RWPE2 (cell line): ENCODE measurements at regions not wholly inside any gene's neighbourhood (a gene's known extent, or its start where the extent isn't known, plus 50 kb on each side); places are given as distances from the start of the nearest gene placed in this dataset.

Experiments used
- ATAC-seq: fragments of 200-7000 bp; cut with Tn5 transposase; 3 replicates; pipeline ENCODE4 v1.9.1; 2021; ENCODE audit warnings: low read depth
- DNase-seq: peaks from one replicate; pipeline ENCODE4 v3.0.0-alpha.2; 2020; ENCODE audit warnings: low spot score
- H3K27ac ChIP-seq: fragments of 450-650 bp; 2 replicates; pipeline ENCODE4 v1.5.1; 2017; ENCODE audit warnings: mild to moderate bottlenecking; ENCODE audit not compliant: poor library complexity, severe bottlenecking
- H3K27me3 ChIP-seq: fragments of 250-450 bp; sonication (Bioruptor Pico); 2 replicates; pipeline ENCODE4 v1.5.1; 2021; ENCODE audit warnings: mild to moderate bottlenecking, moderate library complexity; ENCODE audit not compliant: insufficient read depth, poor library complexity, severe bottlenecking
- H3K36me3 ChIP-seq: fragments of 250-450 bp; sonication (Bioruptor Pico); 2 replicates; pipeline ENCODE4 v1.5.1; 2020; ENCODE audit warnings: low read depth, mild to moderate bottlenecking, moderate library complexity
- H3K4me1 ChIP-seq: fragments of 250-450 bp; sonication (Bioruptor Pico); 2 replicates; pipeline ENCODE4 v1.5.1; 2021; ENCODE audit warnings: mild to moderate bottlenecking, moderate library complexity; ENCODE audit not compliant: insufficient read depth, poor library complexity, severe bottlenecking
- H3K4me3 ChIP-seq: fragments of 250-450 bp; sonication (Bioruptor Pico); 2 replicates; pipeline ENCODE4 v1.5.1; 2021; ENCODE audit warnings: mild to moderate bottlenecking, moderate library complexity; ENCODE audit not compliant: severe bottlenecking
- H3K9me3 ChIP-seq: fragments of 250-450 bp; sonication (Bioruptor Pico); 2 replicates; pipeline ENCODE4 v1.5.1; 2021; ENCODE audit warnings: mild to moderate bottlenecking, moderate library complexity; ENCODE audit not compliant: severe bottlenecking
- TF ChIP-seq, protein P1 (sequence below): fragments of 450-650 bp; IDR thresholded peaks from one replicate; pipeline ENCODE4 v1.5.1; 2017; ENCODE audit warnings: mild to moderate bottlenecking, moderate library complexity; ENCODE audit not compliant: poor library complexity, severe bottlenecking

DNA sequence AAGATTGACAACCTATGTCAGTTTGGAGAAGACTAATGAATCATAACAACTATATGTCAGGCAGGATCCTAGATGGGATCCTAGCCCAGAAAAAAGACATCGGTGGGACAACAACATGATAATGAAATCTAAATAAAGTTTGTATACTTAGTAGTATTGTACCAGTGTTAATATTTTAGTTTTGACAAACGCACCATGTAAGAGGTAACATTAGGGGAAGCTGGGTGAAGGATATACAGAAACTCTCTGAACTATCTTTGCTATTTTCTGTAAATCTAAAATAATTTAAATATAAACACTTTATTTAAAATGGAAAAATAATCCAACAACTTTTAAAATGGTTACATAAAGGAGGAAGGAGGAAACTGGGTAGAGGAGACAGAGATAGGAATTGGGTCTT is 105.6 kb upstream of the AP1S2 start:
- Histone ChIP-seq H3K36me3 (no peaks in the 10 kb centered on the region), H3K27me3 (no peaks in the 10 kb centered on the region), H3K9me3 (no peaks in the 10 kb centered on the region), H3K27ac (no peak overlapping the region), H3K4me1 (peaks cover 6% of the 10 kb centered on the region), H3K4me3 (no peak overlapping the region)
- ATAC-seq = no peak
- TF ChIP-seq, protein P1, sequence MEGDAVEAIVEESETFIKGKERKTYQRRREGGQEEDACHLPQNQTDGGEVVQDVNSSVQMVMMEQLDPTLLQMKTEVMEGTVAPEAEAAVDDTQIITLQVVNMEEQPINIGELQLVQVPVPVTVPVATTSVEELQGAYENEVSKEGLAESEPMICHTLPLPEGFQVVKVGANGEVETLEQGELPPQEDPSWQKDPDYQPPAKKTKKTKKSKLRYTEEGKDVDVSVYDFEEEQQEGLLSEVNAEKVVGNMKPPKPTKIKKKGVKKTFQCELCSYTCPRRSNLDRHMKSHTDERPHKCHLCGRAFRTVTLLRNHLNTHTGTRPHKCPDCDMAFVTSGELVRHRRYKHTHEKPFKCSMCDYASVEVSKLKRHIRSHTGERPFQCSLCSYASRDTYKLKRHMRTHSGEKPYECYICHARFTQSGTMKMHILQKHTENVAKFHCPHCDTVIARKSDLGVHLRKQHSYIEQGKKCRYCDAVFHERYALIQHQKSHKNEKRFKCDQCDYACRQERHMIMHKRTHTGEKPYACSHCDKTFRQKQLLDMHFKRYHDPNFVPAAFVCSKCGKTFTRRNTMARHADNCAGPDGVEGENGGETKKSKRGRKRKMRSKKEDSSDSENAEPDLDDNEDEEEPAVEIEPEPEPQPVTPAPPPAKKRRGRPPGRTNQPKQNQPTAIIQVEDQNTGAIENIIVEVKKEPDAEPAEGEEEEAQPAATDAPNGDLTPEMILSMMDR = no peak
- DNase-seq = no peak

DNA sequence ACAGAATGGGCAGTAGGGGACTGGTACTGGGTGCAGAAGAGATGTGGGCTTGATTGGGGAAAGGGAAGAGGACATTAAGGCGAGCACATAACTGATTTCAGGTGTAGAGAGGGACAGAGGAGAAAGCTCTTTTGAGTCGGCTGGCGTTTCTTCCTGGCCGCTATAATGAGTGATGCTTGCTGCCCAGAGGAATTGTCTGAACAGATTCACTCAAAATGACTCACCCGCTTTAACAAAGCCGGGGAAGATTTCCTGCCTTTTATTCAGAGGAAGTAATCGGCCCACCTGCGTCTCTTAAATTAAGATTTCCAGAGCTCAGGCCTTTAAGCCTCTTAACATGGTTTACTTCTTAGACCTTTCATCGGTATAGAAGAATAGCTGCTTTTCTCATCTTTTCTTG is 102.1 kb upstream of the AP1S2 start:
- Histone ChIP-seq H3K36me3 (no peaks in the 10 kb centered on the region), H3K27me3 (no peaks in the 10 kb centered on the region), H3K9me3 (no peaks in the 10 kb centered on the region), H3K4me3 (no peak overlapping the region), H3K4me1 (peaks cover 6% of the 10 kb centered on the region), H3K27ac (peak overlapping the region; percentile 78)
- TF ChIP-seq, protein P1 = no peak
- DNase-seq (no peak), ATAC-seq (peak; percentile 91)

DNA sequence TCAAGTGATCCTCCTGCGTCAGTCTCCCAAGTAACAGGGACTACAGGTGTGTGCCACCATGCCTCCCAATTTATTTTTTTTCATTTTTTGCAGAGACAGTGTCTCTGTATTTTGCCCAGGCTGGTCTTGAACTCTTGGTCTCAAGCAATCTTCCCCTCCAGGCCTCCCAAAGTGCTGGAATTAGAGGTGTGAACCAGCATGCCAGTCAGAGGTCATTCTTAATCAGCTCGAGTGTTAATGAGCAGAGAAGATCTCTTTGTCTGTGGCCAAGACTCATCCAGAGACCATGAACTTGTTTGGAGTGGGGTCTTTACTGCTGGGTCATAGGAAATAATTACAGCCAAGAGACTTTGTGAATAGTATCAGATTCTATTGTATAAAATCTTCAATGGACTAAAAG is 99.2 kb upstream of the AP1S2 start:
- ATAC-seq = no peak
- H3K4me3 ChIP-seq = no peak overlapping the region
- peaks cover 6% of the 10 kb centered on the region for H3K4me1 ChIP-seq
- H3K9me3 ChIP-seq = no peaks in the 10 kb centered on the region
- no peaks in the 10 kb centered on the region for H3K27me3 ChIP-seq
- no peak for DNase-seq
- H3K36me3 ChIP-seq = no peaks in the 10 kb centered on the region
- TF ChIP-seq, protein P1 = no peak
- no peak overlapping the region for H3K27ac ChIP-seq

DNA sequence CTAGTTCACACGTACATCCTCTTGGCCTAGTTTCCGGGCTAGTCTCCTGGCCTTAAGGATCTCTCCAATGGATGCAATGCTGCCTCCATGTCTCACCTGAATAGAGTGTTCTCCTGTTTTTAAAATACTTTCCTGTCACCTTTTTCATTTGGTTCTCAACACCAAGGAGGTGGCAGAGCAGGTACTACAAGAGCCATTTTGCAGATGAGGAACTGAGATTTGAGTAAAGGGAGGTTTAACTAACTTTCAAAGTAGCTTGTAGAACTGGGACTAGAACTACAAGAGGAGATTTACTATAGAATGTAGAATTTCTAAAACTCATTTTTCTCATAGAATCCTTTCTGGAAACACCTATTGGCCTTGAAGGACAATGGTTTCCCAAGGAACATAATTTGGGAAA is 97.6 kb upstream of the AP1S2 start:
- Histone ChIP-seq H3K9me3 (no peaks in the 10 kb centered on the region), H3K36me3 (no peaks in the 10 kb centered on the region), H3K27me3 (no peaks in the 10 kb centered on the region), H3K4me1 (peaks cover 16% of the 10 kb centered on the region), H3K4me3 (no peak overlapping the region), H3K27ac (no peak overlapping the region)
- no peak for ATAC-seq
- DNase-seq = no peak
- TF ChIP-seq, protein P1 = no peak

DNA sequence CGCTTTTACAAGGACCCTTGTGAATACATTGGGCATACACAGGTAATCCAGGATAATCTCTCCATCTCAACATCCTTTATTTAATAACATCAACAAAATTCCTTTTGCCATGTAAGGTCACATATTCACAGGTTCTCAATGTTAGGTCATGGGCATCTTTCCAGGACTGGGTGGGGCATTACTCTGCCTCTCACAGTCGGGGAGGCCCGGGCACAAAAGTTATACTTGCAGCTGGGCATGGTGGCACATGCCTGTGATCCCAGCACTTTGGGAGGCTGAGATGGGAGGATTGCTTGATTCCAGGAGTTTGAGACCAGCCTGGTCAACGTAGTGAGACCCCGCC is 93.7 kb upstream of the AP1S2 start:
- Histone ChIP-seq H3K4me1 (peaks cover 15% of the 10 kb centered on the region), H3K9me3 (no peaks in the 10 kb centered on the region), H3K27me3 (no peaks in the 10 kb centered on the region), H3K27ac (peak overlapping the region; percentile 78), H3K36me3 (no peaks in the 10 kb centered on the region), H3K4me3 (no peak overlapping the region)
- DNase-seq (no peak), ATAC-seq (no peak)
- TF ChIP-seq, protein P1 = no peak
